ENCODE measurements at regions not wholly inside any gene's neighbourhood (a gene's known extent, or its start where the extent isn't known, plus 50 kb on each side); places are given as distances from the start of the nearest gene placed in this dataset.

GRCh38 chr10:94059178-94059883 lies 65.6 kb downstream of the PLCE1 start:
- TF ChIP-seq CTCF (IDR thresholded peaks at IDR 0.05) (no peak), EZH2 (IDR thresholded peaks at IDR 0.05; ENCODE audit: borderline replicate concordance, insufficient read depth, low read depth, low read length, poor library complexity, severe bottlenecking) (no peak)
